ENCODE measurements at regions not wholly inside any gene's neighbourhood (a gene's known extent, or its start where the extent isn't known, plus 50 kb on each side); places are given as distances from the start of the nearest gene placed in this dataset.

DNA sequence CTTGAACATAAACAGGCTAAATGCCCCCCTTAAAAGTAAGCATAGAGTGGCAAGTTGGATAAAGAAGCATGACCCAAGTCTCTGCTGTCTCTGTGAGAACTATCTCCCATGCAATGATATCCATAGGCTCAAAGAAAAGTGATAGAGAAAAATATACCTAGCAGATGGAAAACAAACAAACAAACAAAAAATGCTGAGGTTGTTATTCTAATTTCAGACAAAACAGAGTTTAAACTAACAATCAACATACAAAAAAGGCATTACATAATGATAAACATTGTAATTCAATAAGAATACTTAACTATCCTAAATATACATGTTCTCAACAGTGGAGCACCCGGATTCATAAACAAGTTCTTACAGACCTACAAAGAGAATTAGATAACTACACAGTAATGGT is 626.2 kb upstream of the CNTNAP2 start:
- no peak for TF ChIP-seq POLR2AphosphoS5 (IDR thresholded peaks at IDR 0.05)
- TF ChIP-seq POLR2A (IDR thresholded peaks at IDR 0.05) = no peak
- TF ChIP-seq, protein P1, sequence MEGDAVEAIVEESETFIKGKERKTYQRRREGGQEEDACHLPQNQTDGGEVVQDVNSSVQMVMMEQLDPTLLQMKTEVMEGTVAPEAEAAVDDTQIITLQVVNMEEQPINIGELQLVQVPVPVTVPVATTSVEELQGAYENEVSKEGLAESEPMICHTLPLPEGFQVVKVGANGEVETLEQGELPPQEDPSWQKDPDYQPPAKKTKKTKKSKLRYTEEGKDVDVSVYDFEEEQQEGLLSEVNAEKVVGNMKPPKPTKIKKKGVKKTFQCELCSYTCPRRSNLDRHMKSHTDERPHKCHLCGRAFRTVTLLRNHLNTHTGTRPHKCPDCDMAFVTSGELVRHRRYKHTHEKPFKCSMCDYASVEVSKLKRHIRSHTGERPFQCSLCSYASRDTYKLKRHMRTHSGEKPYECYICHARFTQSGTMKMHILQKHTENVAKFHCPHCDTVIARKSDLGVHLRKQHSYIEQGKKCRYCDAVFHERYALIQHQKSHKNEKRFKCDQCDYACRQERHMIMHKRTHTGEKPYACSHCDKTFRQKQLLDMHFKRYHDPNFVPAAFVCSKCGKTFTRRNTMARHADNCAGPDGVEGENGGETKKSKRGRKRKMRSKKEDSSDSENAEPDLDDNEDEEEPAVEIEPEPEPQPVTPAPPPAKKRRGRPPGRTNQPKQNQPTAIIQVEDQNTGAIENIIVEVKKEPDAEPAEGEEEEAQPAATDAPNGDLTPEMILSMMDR (IDR thresholded peaks at IDR 0.05) = no peak
- TF ChIP-seq EP300 (IDR thresholded peaks at IDR 0.05) = no peak

All from sigmoid colon (tissue), 4 donors.